PC-3 (cell line): ENCODE measurements at regions not wholly inside any gene's neighbourhood (a gene's known extent, or its start where the extent isn't known, plus 50 kb on each side); places are given as distances from the start of the nearest gene placed in this dataset.

Experiments used
- ATAC-seq: fragments of 200-7000 bp; cut with Tn5 transposase; 2 replicates; pipeline ENCODE4 v1.9.1; 2020; ENCODE audit warnings: mild to moderate bottlenecking, moderate library complexity
- BruUV-seq: library from RNA; stranded (reverse); fragments of 400-500 nt; replicated peaks from 2 replicates; lab custom pipeline; 2021; lab: Mats Ljungman, UMichigan
- CTCF ChIA-PET: fragments of 300-600 bp; sonication (Branson Sonifier 250); formaldehyde crosslinking; loops from one replicate; lab custom pipeline; 2022; ENCODE audit warnings: antibody characterized with exemption; lab: Charles Lee
- POLR2A ChIA-PET: fragments of 300-600 bp; sonication (Branson Sonifier 250); formaldehyde crosslinking; loops from one replicate; lab custom pipeline; 2022; ENCODE audit warnings: antibody characterized with exemption; ENCODE audit not compliant: unreplicated experiment; lab: Charles Lee
- DNase-seq: peaks from one replicate; pipeline ENCODE4 v3.0.0-alpha.2; 2015
- H2AFZ ChIP-seq: fragments of 300-600 bp; sonication (generic); 2 replicates; pipeline ENCODE4 v1.6.0; 2016; ENCODE audit warnings: antibody characterized with exemption, low read length
- H3F3A ChIP-seq: fragments of 300-600 bp; sonication (generic); one replicate; pipeline ENCODE4 v1.6.0; 2017; ENCODE audit warnings: antibody characterized with exemption, low read length, control low read depth, mild to moderate bottlenecking; ENCODE audit not compliant: unreplicated experiment
- H3K27ac ChIP-seq: fragments of 300-600 bp; sonication (generic); 2 replicates; pipeline ENCODE4 v1.5.1; 2016; ENCODE audit warnings: mild to moderate bottlenecking, low read length
- H3K27me3 ChIP-seq: fragments of 300-600 bp; sonication (generic); 2 replicates; pipeline ENCODE4 v1.6.1; 2016; ENCODE audit warnings: low read length, mixed read lengths
- H3K36me3 ChIP-seq: fragments of 300-600 bp; sonication (generic); 2 replicates; pipeline ENCODE4 v1.6.1; 2016; ENCODE audit warnings: low read depth, mixed run types, low read length, mixed read lengths
- H3K4me1 ChIP-seq: fragments of 300-600 bp; sonication (generic); 2 replicates; pipeline ENCODE4 v1.5.1; 2016; ENCODE audit warnings: low read length; ENCODE audit not compliant: insufficient read depth
- H3K4me2 ChIP-seq: fragments of 300-600 bp; sonication (generic); 2 replicates; pipeline ENCODE4 v1.6.0; 2016; ENCODE audit warnings: low read length
- H3K4me3 ChIP-seq: fragments of 300-600 bp; sonication (generic); 2 replicates; pipeline ENCODE4 v1.5.1; 2016; ENCODE audit warnings: mild to moderate bottlenecking, low read length, mixed read lengths
- H3K79me2 ChIP-seq: fragments of 300-600 bp; sonication (generic); 2 replicates; pipeline ENCODE4 v1.6.1; 2017; ENCODE audit warnings: low read length, mixed read lengths
- H3K9ac ChIP-seq: fragments of 300-600 bp; sonication (generic); 2 replicates; pipeline ENCODE4 v1.6.0; 2016; ENCODE audit warnings: mild to moderate bottlenecking, low read length
- H3K9me2 ChIP-seq: fragments of 300-600 bp; sonication (generic); replicated peaks from 2 replicates; pipeline ENCODE4 v1.6.1; 2016; ENCODE audit warnings: mixed run types, low read length, mixed read lengths
- H3K9me3 ChIP-seq: fragments of 300-600 bp; sonication (generic); 2 replicates; pipeline ENCODE4 v1.6.1; 2016; ENCODE audit warnings: low read length, mixed read lengths
- H4K20me1 ChIP-seq: fragments of 300-600 bp; sonication (generic); 2 replicates; pipeline ENCODE4 v1.6.1; 2016; ENCODE audit warnings: low read length, mixed read lengths
- EZH2 ChIP-seq: fragments of 300-600 bp; sonication (generic); IDR thresholded peaks from one replicate; pipeline ENCODE4 v1.6.1; 2017; ENCODE audit warnings: antibody characterized with exemption, mild to moderate bottlenecking, low read length; ENCODE audit not compliant: unreplicated experiment
- EZH2phosphoT487 ChIP-seq: fragments of 300-600 bp; sonication (generic); IDR thresholded peaks from 2 replicates; pipeline ENCODE4 v1.6.1; 2018; ENCODE audit warnings: mild to moderate bottlenecking, antibody characterized with exemption, low read length, borderline replicate concordance
- intact Hi-C: fragments of 100-400 bp; cut with micrococcal nuclease; formaldehyde crosslinking; loops from 2 replicates; pipeline ENCODE4 v1.9.0; 2023
- TF ChIP-seq, protein P1 (sequence below): fragments of 300-600 bp; sonication (generic); conservative IDR thresholded peaks from 2 replicates; pipeline ENCODE4 v1.5.1; 2017; ENCODE audit warnings: antibody characterized with exemption, low read depth, mild to moderate bottlenecking, low read length

DNA sequence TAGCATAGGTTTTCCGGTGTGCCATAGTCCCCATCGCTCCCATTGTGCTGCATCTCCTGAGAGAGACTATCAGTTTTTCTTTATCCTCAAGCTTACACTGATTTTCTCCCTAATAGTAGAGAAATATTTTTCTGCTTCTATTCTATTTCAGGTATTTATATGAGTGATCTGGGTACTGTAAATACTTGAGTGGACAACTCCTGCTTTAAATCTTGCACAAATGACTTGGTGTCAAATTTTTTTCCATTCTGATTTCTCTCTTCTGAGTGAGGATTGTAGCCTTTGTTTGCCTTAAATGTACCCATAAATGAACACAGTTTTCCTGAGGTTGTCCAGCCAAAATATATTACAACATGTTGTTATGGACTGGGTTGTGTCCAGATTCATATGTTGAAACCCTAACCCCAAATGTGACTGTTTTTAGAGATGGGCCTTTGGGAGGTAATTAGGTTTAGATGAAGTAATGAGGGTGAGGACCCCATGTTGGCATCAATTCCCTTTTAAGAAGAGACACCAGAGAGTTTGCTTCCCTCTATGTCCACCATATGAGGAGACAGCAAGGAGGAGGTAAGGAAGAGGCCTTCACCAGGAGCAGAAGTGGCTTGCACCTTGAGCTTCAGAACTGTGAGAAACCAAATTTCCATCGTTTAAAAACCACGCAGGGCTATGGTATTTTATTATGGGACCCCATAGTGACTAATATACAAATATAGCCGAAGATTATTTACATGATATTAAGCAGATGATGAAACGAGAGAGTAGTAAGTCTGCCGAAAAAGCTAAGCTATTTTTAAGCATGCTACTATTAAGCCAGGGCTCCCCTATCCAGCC, 336.4 kb upstream of the MPDZ start:
- Histone ChIP-seq H3K4me1 (no peaks in the 10 kb centered on the region), H3K27ac (no peak overlapping the region), H3K4me3 (no peak overlapping the region), H3K9ac (no peak overlapping the region), H3K36me3 (no peaks in the 10 kb centered on the region), H3K9me2 (no peaks in the 10 kb centered on the region), H4K20me1 (no peaks in the 10 kb centered on the region), H3F3A (no peaks in the 10 kb centered on the region), H3K9me3 (no peaks in the 10 kb centered on the region), H3K27me3 (no peaks in the 10 kb centered on the region), H3K79me2 (no peaks in the 10 kb centered on the region), H3K4me2 (no peak overlapping the region), H2AFZ (no peak overlapping the region)
- BruUV-seq: no TSS peak
- CTCF ChIA-PET: no interaction called here
- POLR2A ChIA-PET: no interaction called here
- ATAC-seq (no peak), DNase-seq (no peak)
- TF ChIP-seq EZH2phosphoT487 (no peak), EZH2 (no peak)
- TF ChIP-seq, protein P1, sequence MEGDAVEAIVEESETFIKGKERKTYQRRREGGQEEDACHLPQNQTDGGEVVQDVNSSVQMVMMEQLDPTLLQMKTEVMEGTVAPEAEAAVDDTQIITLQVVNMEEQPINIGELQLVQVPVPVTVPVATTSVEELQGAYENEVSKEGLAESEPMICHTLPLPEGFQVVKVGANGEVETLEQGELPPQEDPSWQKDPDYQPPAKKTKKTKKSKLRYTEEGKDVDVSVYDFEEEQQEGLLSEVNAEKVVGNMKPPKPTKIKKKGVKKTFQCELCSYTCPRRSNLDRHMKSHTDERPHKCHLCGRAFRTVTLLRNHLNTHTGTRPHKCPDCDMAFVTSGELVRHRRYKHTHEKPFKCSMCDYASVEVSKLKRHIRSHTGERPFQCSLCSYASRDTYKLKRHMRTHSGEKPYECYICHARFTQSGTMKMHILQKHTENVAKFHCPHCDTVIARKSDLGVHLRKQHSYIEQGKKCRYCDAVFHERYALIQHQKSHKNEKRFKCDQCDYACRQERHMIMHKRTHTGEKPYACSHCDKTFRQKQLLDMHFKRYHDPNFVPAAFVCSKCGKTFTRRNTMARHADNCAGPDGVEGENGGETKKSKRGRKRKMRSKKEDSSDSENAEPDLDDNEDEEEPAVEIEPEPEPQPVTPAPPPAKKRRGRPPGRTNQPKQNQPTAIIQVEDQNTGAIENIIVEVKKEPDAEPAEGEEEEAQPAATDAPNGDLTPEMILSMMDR: no peak
- intact Hi-C loops: no loop called here

DNA sequence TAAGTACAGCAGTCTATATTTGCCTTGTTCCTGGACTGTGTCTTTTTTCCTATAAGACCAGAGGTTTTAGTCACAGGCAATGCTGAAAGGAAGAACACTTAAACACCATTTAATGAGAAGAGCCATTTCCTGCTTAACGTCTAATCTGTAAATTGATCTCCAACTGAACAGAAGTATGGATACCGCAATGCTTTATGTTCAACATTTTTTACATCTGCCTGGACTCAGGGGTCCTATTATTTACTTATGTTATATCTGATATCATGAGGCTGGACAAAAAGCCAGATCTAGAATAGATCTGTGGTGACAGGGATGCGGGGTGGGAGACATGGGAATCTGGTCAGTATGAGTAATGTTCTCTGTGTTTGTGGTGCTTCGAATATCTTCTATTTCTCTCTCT, 334.6 kb upstream of the MPDZ start:
- POLR2A ChIA-PET: no interaction called here
- Histone ChIP-seq H3K4me2 (no peak overlapping the region), H3F3A (no peaks in the 10 kb centered on the region), H4K20me1 (no peaks in the 10 kb centered on the region), H3K4me1 (no peaks in the 10 kb centered on the region), H3K9me3 (no peaks in the 10 kb centered on the region), H3K27ac (no peak overlapping the region), H3K79me2 (no peaks in the 10 kb centered on the region), H3K9ac (no peak overlapping the region), H3K27me3 (no peaks in the 10 kb centered on the region), H3K4me3 (no peak overlapping the region), H3K36me3 (no peaks in the 10 kb centered on the region), H2AFZ (no peak overlapping the region), H3K9me2 (no peaks in the 10 kb centered on the region)
- intact Hi-C loops: no loop called here
- CTCF ChIA-PET: no interaction called here
- ATAC-seq: no peak
- no TSS peak for BruUV-seq
- DNase-seq: no peak
- TF ChIP-seq EZH2phosphoT487 (no peak), EZH2 (no peak)
- TF ChIP-seq, protein P1: no peak

DNA sequence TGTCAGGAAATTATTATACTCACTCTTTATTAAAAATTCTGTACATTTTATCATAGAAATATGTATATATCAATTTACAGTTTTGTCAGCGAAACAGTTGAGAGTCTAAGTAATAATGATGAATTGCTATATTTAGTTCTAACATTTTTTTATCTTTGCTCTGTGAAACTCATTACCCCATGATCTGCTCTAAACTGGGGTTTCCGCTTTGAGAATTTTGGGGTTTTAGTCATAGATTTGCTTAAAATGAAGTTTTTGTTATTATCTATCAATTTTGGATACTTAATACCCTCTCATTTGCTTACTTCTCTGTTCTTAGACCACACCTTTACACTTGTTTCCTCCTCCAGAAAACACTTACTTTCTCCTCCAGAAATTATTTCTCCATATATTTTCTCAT, 333.8 kb upstream of the MPDZ start:
- DNase-seq (no peak), ATAC-seq (no peak)
- Histone ChIP-seq H3K4me1 (no peaks in the 10 kb centered on the region), H4K20me1 (no peaks in the 10 kb centered on the region), H3K9me3 (no peaks in the 10 kb centered on the region), H3K9ac (no peak overlapping the region), H3K27me3 (no peaks in the 10 kb centered on the region), H2AFZ (no peak overlapping the region), H3K9me2 (no peaks in the 10 kb centered on the region), H3F3A (no peaks in the 10 kb centered on the region), H3K27ac (no peak overlapping the region), H3K4me2 (no peak overlapping the region), H3K79me2 (no peaks in the 10 kb centered on the region), H3K4me3 (no peak overlapping the region), H3K36me3 (no peaks in the 10 kb centered on the region)
- no TSS peak for BruUV-seq
- ChIA-PET CTCF (no interaction called here), POLR2A (no interaction called here)
- intact Hi-C loops: no loop called here
- TF ChIP-seq EZH2: no peak
